ENCODE measurements at regions not wholly inside any gene's neighbourhood (a gene's known extent, or its start where the extent isn't known, plus 50 kb on each side); places are given as distances from the start of the nearest gene placed in this dataset.

DNA sequence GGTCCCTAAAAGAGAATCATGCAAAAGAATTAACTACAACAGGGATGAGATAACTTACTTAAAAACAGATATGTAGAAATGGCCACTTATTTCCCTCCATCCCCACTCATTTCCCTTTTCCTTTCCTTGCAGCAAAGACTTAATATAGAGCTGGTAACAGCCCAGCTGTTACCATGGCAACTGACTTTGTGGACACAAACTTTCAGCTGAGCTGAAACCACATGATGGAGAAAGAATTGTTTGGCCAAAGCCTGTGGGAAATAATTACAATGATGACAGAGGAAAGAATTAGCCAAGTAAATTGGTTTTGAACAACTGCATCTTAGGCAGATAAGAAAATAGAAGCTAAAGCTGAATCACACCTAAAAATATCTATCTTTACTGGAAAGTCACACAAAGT is 364.9 kb downstream of the GALC start:
- in situ Hi-C loops (cut with MboI; ENCODE audit: low sequenced_read_pairs) = no loop called here
- CTCF ChIA-PET = no interaction called here
- ATAC-seq (ENCODE audit: low read depth) = no peak

More for the DNA sequence above, 364.9 kb downstream of the GALC start:
- Histone ChIP-seq H2BK15ac (ENCODE audit: low read depth, low read length) (no peak overlapping the region), H3K36me3 (ENCODE audit: control insufficient read depth, insufficient read depth, low read length) (no peaks in the 10 kb centered on the region), H3K9me3 (ENCODE audit: control insufficient read depth, insufficient read depth, low read length) (peaks cover 3% of the 10 kb centered on the region), H4K5ac (ENCODE audit: low read depth, low read length) (no peak overlapping the region), H3K9me1 (ENCODE audit: insufficient read depth, low read length) (no peaks in the 10 kb centered on the region), H4K91ac (ENCODE audit: insufficient read depth, low read depth, low read length) (no peak overlapping the region), H3K9ac (ENCODE audit: low read depth, low read length) (no peak overlapping the region), H4K20me1 (ENCODE audit: insufficient read depth, low read length) (no peaks in the 10 kb centered on the region), H2BK120ac (ENCODE audit: low read depth, low read length) (no peak overlapping the region), H3K27ac (ENCODE audit: insufficient read depth, low read length) (no peak overlapping the region), H2AFZ (replicated peaks; ENCODE audit: low read length, poor library complexity) (no peak overlapping the region), H3K18ac (ENCODE audit: low read depth, low read length) (no peak overlapping the region), H3K23ac (ENCODE audit: low read depth, low read length) (no peak overlapping the region), H3K79me1 (ENCODE audit: low read depth in 1 of 2, low read length in 2 of 2) (no peaks in the 10 kb centered on the region), H3K27me3 (ENCODE audit: control insufficient read depth, insufficient read depth, low read length) (no peaks in the 10 kb centered on the region), H3K4me2 (ENCODE audit: low read depth, low read length) (no peak overlapping the region), H3K4me3 (ENCODE audit: insufficient read depth, low read depth, low read length) (no peak overlapping the region), H2AK9ac (replicated peaks; ENCODE audit: low read depth, low read length, poor library complexity) (no peak overlapping the region), H3K14ac (replicated peaks; ENCODE audit: low read depth, low read length) (no peak overlapping the region), H3K4me1 (ENCODE audit: control insufficient read depth, insufficient read depth, low read length) (no peaks in the 10 kb centered on the region), H2AK5ac (ENCODE audit: low read depth, low read length) (no peak overlapping the region), H3K56ac (ENCODE audit: extremely low read depth, insufficient read depth, low read length) (no peak overlapping the region), H2BK20ac (ENCODE audit: low read depth, low read length) (no peak overlapping the region), H2BK5ac (ENCODE audit: low read depth, low read length, poor library complexity, severe bottlenecking) (no peak overlapping the region), H4K8ac (ENCODE audit: low read depth in 2 of 2, low read length in 2 of 2) (no peak overlapping the region), H3K4ac (ENCODE audit: low read depth, low read length) (no peak overlapping the region)
- dilution Hi-C loops (cut with HindIII; ENCODE audit: low sequenced_read_pairs, unreplicated experiment) (no loop called here), intact Hi-C loops (cut with micrococcal nuclease) (no loop called here)
- no peak for TF ChIP-seq POLR2A (IDR thresholded peaks at IDR 0.05; ENCODE audit: low read depth, low read length)
- no peak for TF ChIP-seq RFX5 (IDR thresholded peaks at IDR 0.05; ENCODE audit: low read depth, low read length)
- TF ChIP-seq, protein P1, sequence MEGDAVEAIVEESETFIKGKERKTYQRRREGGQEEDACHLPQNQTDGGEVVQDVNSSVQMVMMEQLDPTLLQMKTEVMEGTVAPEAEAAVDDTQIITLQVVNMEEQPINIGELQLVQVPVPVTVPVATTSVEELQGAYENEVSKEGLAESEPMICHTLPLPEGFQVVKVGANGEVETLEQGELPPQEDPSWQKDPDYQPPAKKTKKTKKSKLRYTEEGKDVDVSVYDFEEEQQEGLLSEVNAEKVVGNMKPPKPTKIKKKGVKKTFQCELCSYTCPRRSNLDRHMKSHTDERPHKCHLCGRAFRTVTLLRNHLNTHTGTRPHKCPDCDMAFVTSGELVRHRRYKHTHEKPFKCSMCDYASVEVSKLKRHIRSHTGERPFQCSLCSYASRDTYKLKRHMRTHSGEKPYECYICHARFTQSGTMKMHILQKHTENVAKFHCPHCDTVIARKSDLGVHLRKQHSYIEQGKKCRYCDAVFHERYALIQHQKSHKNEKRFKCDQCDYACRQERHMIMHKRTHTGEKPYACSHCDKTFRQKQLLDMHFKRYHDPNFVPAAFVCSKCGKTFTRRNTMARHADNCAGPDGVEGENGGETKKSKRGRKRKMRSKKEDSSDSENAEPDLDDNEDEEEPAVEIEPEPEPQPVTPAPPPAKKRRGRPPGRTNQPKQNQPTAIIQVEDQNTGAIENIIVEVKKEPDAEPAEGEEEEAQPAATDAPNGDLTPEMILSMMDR (conservative IDR thresholded peaks at IDR 0.05; ENCODE audit: low read depth, low read length) = no peak
- no peak for TF ChIP-seq MAZ (IDR thresholded peaks at IDR 0.05; ENCODE audit: borderline replicate concordance, low read depth, low read length)
- TF ChIP-seq BHLHE40 (IDR thresholded peaks at IDR 0.05; ENCODE audit: low read depth, low read length) = no peak
- TF ChIP-seq MXI1 (IDR thresholded peaks at IDR 0.05; ENCODE audit: borderline replicate concordance, low read depth, low read length) = no peak
- no peak for TF ChIP-seq CHD1 (IDR thresholded peaks at IDR 0.05; ENCODE audit: low read depth, low read length)
- TF ChIP-seq FOS (IDR thresholded peaks at IDR 0.05; ENCODE audit: low read depth, low read length) = no peak
- TF ChIP-seq, protein P2, sequence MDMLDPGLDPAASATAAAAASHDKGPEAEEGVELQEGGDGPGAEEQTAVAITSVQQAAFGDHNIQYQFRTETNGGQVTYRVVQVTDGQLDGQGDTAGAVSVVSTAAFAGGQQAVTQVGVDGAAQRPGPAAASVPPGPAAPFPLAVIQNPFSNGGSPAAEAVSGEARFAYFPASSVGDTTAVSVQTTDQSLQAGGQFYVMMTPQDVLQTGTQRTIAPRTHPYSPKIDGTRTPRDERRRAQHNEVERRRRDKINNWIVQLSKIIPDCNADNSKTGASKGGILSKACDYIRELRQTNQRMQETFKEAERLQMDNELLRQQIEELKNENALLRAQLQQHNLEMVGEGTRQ (IDR thresholded peaks at IDR 0.05; ENCODE audit: low read depth, low read length) = no peak
- no peak for TF ChIP-seq RAD21 (IDR thresholded peaks at IDR 0.05; ENCODE audit: low read length)
- no peak for TF ChIP-seq SMC3 (IDR thresholded peaks at IDR 0.05; ENCODE audit: low read depth, low read length)
- POLR2A ChIA-PET (ENCODE audit: unreplicated experiment) = no interaction called here
- no TSS peak for BruUV-seq (replicated peaks)
- peak; percentile 1 for DNase-seq

All from IMR-90 (cell line).